WERI-Rb-1 (cell line): ENCODE measurements at regions not wholly inside any gene's neighbourhood (a gene's known extent, or its start where the extent isn't known, plus 50 kb on each side); places are given as distances from the start of the nearest gene placed in this dataset.

ENCODE experiments used
- DNase-seq: peaks from one replicate; pipeline ENCODE4 v3.0.0-alpha.2; 2020
- H3K27ac ChIP-seq: fragments of 250-450 bp; sonication (Bioruptor Pico); 2 replicates; pipeline ENCODE4 v1.5.1; 2020; ENCODE audit warnings: mild to moderate bottlenecking, moderate library complexity
- H3K27me3 ChIP-seq: fragments of 250-450 bp; sonication (Bioruptor Pico); 2 replicates; pipeline ENCODE4 v1.5.1; 2021; ENCODE audit warnings: mild to moderate bottlenecking, low read depth, moderate library complexity; ENCODE audit not compliant: insufficient read depth, severe bottlenecking
- H3K36me3 ChIP-seq: fragments of 250-450 bp; sonication (Bioruptor Pico); 2 replicates; pipeline ENCODE4 v1.5.1; 2020; ENCODE audit warnings: mild to moderate bottlenecking, moderate library complexity
- H3K4me3 ChIP-seq: 2 replicates; pipeline ENCODE4 v1.5.1; 2011; ENCODE audit warnings: low read depth, mild to moderate bottlenecking, control low read depth, low read length
- H3K9me3 ChIP-seq: fragments of 250-450 bp; sonication (Bioruptor Pico); 2 replicates; pipeline ENCODE4 v1.5.1; 2021; ENCODE audit warnings: mild to moderate bottlenecking, moderate library complexity; ENCODE audit not compliant: severe bottlenecking
- TF ChIP-seq, protein P1 (sequence below): IDR thresholded peaks from 2 replicates; pipeline ENCODE4 v1.5.1; 2011; ENCODE audit warnings: low read depth, mild to moderate bottlenecking, control low read depth, inconsistent platforms, low read length

DNA sequence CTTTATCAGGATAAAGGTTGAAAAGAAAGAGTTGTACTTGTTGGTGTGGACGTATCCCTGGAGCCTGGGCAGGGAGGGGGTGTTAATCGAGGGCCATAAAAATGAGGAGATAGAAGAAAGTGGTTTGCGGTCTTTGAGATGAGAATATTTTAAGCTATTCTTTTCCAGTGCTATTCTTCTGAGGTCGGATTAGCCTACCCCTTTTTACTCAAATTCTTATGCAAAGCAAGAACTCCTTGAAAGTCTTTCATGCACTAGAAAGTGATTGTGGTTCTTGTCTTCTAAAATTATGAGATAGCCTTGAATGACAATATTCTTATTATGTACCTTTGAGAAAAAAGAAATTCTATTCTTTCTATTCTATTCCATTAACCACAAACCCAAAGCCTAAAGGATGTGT lies 201.3 kb upstream of the SEMA3C start:
- no peaks in the 10 kb centered on the region for H3K27me3 ChIP-seq
- H3K27ac ChIP-seq: no peak overlapping the region
- TF ChIP-seq, protein P1, sequence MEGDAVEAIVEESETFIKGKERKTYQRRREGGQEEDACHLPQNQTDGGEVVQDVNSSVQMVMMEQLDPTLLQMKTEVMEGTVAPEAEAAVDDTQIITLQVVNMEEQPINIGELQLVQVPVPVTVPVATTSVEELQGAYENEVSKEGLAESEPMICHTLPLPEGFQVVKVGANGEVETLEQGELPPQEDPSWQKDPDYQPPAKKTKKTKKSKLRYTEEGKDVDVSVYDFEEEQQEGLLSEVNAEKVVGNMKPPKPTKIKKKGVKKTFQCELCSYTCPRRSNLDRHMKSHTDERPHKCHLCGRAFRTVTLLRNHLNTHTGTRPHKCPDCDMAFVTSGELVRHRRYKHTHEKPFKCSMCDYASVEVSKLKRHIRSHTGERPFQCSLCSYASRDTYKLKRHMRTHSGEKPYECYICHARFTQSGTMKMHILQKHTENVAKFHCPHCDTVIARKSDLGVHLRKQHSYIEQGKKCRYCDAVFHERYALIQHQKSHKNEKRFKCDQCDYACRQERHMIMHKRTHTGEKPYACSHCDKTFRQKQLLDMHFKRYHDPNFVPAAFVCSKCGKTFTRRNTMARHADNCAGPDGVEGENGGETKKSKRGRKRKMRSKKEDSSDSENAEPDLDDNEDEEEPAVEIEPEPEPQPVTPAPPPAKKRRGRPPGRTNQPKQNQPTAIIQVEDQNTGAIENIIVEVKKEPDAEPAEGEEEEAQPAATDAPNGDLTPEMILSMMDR: no peak
- no peak for DNase-seq
- no peak overlapping the region for H3K4me3 ChIP-seq
- H3K9me3 ChIP-seq: no peaks in the 10 kb centered on the region
- no peaks in the 10 kb centered on the region for H3K36me3 ChIP-seq

DNA sequence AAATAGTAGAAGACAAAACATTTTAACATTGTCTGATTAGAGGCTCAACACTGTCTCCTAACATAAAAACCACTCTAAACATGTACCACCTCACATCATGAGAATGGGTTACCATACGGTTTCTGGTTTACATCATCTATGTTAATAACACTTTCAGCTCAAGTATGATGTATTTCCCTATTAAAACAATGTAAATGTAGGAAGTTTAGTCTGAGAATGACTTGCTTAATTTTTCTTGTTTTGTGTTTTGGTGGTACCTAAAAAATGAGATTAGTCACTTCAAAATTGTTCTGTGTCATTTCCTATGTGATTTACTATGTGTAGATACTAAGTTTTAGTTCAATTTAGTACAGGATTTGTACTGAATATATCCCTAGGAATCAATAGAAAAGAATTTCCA lies 195.8 kb upstream of the SEMA3C start:
- TF ChIP-seq, protein P1: no peak
- Histone ChIP-seq H3K4me3 (no peak overlapping the region), H3K27ac (no peak overlapping the region), H3K27me3 (no peaks in the 10 kb centered on the region), H3K36me3 (no peaks in the 10 kb centered on the region), H3K9me3 (no peaks in the 10 kb centered on the region)
- DNase-seq: no peak

DNA sequence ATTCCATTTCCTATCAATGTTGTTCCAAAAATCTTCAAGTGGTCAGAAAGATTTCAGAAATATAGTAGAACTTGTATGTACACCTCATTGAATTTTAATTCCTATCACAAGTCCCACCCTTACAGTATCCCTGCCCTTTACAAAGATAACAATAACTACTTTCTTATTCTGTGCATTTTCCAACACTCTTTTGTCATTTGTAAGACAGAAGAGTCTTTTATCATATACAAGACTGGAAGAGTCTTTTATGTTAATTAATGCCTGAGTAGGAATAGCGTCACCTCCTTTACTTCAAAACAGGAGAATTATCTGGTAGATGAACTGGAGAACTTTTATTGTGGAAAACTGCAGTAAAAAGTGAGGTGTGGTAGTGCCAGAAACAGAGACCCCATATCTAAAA lies 193.9 kb upstream of the SEMA3C start:
- no peak overlapping the region for H3K4me3 ChIP-seq
- no peaks in the 10 kb centered on the region for H3K27me3 ChIP-seq
- H3K36me3 ChIP-seq: no peaks in the 10 kb centered on the region
- H3K9me3 ChIP-seq: no peaks in the 10 kb centered on the region
- no peak overlapping the region for H3K27ac ChIP-seq
- TF ChIP-seq, protein P1: no peak
- DNase-seq: no peak

DNA sequence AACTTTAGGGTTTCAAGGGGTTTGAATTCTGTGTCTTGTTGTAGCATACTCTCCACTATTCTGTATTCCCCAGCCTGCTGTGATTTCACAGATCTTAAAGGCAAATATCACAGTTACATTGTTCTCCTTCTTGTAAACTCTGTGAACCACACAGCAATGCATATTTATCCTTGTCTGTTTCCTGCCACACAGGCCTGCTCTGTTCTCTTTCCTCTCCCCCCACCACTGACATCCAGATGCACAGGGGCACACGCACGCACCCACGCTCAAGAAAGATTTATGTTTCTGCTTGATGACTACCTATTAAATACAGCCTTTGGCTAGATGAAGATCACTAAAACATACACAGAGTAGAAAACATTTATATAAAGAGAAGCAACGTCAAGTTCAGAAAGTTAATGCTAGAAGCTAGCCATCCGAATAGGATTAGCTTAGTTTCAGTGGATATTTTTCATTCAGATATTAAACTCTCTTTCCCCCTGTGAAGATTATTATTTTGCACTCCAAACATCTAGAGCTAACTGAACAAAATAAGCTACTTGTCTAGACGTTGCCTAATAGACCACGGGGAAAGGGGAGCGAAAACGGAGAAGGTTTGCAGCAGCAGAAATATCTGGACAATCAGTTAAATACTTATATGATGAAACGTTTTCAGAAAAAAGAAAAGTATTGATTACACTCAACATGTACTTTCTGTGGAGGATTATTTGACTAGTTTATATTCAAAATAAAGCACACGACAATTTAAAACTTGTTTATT lies 193.1 kb upstream of the SEMA3C start:
- Histone ChIP-seq H3K27me3 (no peaks in the 10 kb centered on the region), H3K27ac (no peak overlapping the region), H3K9me3 (no peaks in the 10 kb centered on the region), H3K36me3 (no peaks in the 10 kb centered on the region), H3K4me3 (no peak overlapping the region)
- TF ChIP-seq, protein P1: no peak
- DNase-seq: no peak

DNA sequence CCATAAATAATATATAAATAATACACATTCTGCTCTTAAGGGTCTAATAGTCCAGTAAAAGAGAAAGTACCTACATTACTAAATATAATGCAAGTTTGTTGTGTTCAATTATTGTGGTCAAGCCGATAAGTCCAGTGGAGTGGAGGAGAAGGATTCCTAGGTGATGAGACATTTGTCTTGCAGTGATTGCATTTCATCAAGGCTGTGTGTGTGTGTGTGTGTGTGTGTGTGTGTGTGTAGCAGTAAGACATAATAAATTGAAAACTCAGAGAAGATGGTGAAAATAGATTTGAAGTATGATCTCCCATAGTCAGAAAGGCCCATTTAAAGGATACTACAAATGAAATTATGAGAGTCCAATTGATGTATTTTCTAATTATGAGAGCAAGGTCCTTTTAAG lies 192.5 kb upstream of the SEMA3C start:
- no peak overlapping the region for H3K4me3 ChIP-seq
- H3K27me3 ChIP-seq: no peaks in the 10 kb centered on the region
- H3K36me3 ChIP-seq: no peaks in the 10 kb centered on the region
- no peak for DNase-seq
- no peaks in the 10 kb centered on the region for H3K9me3 ChIP-seq
- TF ChIP-seq, protein P1: no peak
- H3K27ac ChIP-seq: no peak overlapping the region

DNA sequence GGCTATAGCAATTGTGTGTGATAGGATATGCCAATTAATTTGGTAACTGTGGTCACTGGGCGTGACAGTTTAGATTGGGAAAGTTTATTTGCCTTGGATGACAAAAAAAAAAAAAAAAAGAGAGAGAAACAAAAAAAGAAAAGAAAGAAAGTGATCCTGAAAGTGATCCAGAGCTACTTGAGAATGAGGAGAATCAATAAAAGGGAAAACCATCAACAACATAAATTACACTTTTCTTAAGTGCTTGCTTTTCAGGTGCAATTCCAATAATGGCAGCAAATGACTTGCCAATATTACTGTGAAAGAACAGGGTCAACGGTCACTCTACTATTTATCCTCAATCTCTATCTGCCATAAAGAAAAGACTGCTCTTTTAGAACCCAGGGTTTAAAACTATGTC lies 191.8 kb upstream of the SEMA3C start:
- Histone ChIP-seq H3K4me3 (no peak overlapping the region), H3K9me3 (no peaks in the 10 kb centered on the region), H3K27me3 (no peaks in the 10 kb centered on the region), H3K36me3 (no peaks in the 10 kb centered on the region), H3K27ac (no peak overlapping the region)
- DNase-seq: no peak
- TF ChIP-seq, protein P1: no peak
